ENCODE measurements at regions not wholly inside any gene's neighbourhood (a gene's known extent, or its start where the extent isn't known, plus 50 kb on each side); places are given as distances from the start of the nearest gene placed in this dataset.

DNA sequence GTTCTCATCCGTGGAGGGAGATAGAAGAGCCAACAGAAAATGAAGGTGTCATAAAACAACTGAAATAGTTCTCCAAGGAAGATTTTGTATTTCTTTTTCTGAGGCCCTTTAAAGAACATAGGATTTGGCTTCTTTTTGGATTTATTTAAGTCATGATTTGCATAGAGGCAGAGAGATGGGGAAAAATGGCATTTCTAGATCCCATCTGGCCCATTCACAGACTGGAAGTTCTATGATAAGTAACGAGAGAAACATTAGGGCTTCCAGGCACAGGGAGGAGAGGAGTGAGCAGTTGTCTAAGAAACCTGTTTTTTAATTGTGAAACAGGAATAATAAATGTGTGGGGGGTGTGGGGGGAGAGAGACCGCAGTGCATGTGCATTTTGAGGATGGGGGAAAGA, 285.8 kb upstream of the LMCD1 start:
- Histone ChIP-seq H3K27ac (ENCODE audit: insufficient read depth, low read length) (no peak overlapping the region), H4K8ac (ENCODE audit: low read depth in 2 of 2, low read length in 2 of 2) (no peak overlapping the region), H4K5ac (ENCODE audit: low read depth, low read length) (no peak overlapping the region), H3K27me3 (ENCODE audit: control insufficient read depth, insufficient read depth, low read length) (no peaks in the 10 kb centered on the region), H2AFZ (replicated peaks; ENCODE audit: low read length, poor library complexity) (no peak overlapping the region), H3K4me2 (ENCODE audit: low read depth, low read length) (no peak overlapping the region), H3K9me3 (ENCODE audit: control insufficient read depth, insufficient read depth, low read length) (no peaks in the 10 kb centered on the region), H3K4ac (ENCODE audit: low read depth, low read length) (no peak overlapping the region), H4K20me1 (ENCODE audit: insufficient read depth, low read length) (no peaks in the 10 kb centered on the region), H2BK5ac (ENCODE audit: low read depth, low read length, poor library complexity, severe bottlenecking) (no peak overlapping the region), H3K14ac (replicated peaks; ENCODE audit: low read depth, low read length) (no peak overlapping the region), H3K79me1 (ENCODE audit: low read depth in 1 of 2, low read length in 2 of 2) (no peaks in the 10 kb centered on the region), H2BK20ac (ENCODE audit: low read depth, low read length) (no peak overlapping the region), H3K9ac (ENCODE audit: low read depth, low read length) (no peak overlapping the region), H3K56ac (ENCODE audit: extremely low read depth, insufficient read depth, low read length) (no peak overlapping the region), H2BK120ac (ENCODE audit: low read depth, low read length) (no peak overlapping the region), H4K91ac (ENCODE audit: insufficient read depth, low read depth, low read length) (no peak overlapping the region), H3K18ac (ENCODE audit: low read depth, low read length) (no peak overlapping the region), H3K36me3 (ENCODE audit: control insufficient read depth, insufficient read depth, low read length) (no peaks in the 10 kb centered on the region), H2AK9ac (replicated peaks; ENCODE audit: low read depth, low read length, poor library complexity) (no peak overlapping the region), H2AK5ac (ENCODE audit: low read depth, low read length) (no peak overlapping the region), H3K23ac (ENCODE audit: low read depth, low read length) (no peak overlapping the region), H3K4me3 (ENCODE audit: insufficient read depth, low read depth, low read length) (no peak overlapping the region), H2BK15ac (ENCODE audit: low read depth, low read length) (no peak overlapping the region), H3K4me1 (ENCODE audit: control insufficient read depth, insufficient read depth, low read length) (no peaks in the 10 kb centered on the region), H3K9me1 (ENCODE audit: insufficient read depth, low read length) (no peaks in the 10 kb centered on the region)
- intact Hi-C loops (cut with micrococcal nuclease) = no loop called here
- ChIA-PET POLR2A (ENCODE audit: unreplicated experiment) (no interaction called here), CTCF (no interaction called here)
- DNase-seq (no peak), ATAC-seq (ENCODE audit: low read depth) (no peak)
- dilution Hi-C loops (cut with HindIII; ENCODE audit: low sequenced_read_pairs, unreplicated experiment) = no loop called here
- no TSS peak for BruUV-seq (replicated peaks)
- WGBS, 2 experiments (ENCODE audit: extremely low coverage in 2 of 2, insufficient read length in 1 of 2) = 30% methylated on average over 2 of the region's 3 CpGs; no CpG with 5 or more reads in 1 of the 2 experiments
- TF ChIP-seq, protein P1, sequence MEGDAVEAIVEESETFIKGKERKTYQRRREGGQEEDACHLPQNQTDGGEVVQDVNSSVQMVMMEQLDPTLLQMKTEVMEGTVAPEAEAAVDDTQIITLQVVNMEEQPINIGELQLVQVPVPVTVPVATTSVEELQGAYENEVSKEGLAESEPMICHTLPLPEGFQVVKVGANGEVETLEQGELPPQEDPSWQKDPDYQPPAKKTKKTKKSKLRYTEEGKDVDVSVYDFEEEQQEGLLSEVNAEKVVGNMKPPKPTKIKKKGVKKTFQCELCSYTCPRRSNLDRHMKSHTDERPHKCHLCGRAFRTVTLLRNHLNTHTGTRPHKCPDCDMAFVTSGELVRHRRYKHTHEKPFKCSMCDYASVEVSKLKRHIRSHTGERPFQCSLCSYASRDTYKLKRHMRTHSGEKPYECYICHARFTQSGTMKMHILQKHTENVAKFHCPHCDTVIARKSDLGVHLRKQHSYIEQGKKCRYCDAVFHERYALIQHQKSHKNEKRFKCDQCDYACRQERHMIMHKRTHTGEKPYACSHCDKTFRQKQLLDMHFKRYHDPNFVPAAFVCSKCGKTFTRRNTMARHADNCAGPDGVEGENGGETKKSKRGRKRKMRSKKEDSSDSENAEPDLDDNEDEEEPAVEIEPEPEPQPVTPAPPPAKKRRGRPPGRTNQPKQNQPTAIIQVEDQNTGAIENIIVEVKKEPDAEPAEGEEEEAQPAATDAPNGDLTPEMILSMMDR (conservative IDR thresholded peaks at IDR 0.05; ENCODE audit: low read depth, low read length) = no peak
- TF ChIP-seq MXI1 (IDR thresholded peaks at IDR 0.05; ENCODE audit: borderline replicate concordance, low read depth, low read length) (no peak), CEBPB (IDR thresholded peaks at IDR 0.05; ENCODE audit: low read depth, low read length) (no peak), CHD1 (IDR thresholded peaks at IDR 0.05; ENCODE audit: low read depth, low read length) (no peak)
- in situ Hi-C loops (cut with MboI; ENCODE audit: low sequenced_read_pairs) = no loop called here

Data from IMR-90 (cell line).